SIG-M5 treated with dmso at 0.1 percent for 504 hours (cell line): ENCODE measurements at regions not wholly inside any gene's neighbourhood (a gene's known extent, or its start where the extent isn't known, plus 50 kb on each side); places are given as distances from the start of the nearest gene placed in this dataset.

Source experiments
- DNase-seq: peaks from one replicate; lab custom pipeline; 2025; ENCODE audit not compliant: unreplicated experiment; lab: John Stamatoyannopoulos, UW

- DNase-seq: no peak
Measured at GRCh38 chr7:26512737-26513136, 221.1 kb downstream of the SNX10 start.

- DNase-seq: no peak
Measured at GRCh38 chr7:26513948-26514347, 222.3 kb downstream of the SNX10 start.

GRCh38 chr7:26514633-26515032, 223.0 kb downstream of the SNX10 start:
- DNase-seq: no peak

- DNase-seq: no peak
Measured at GRCh38 chr7:26515314-26515842, 223.7 kb downstream of the SNX10 start.

GRCh38 chr7:26520483-26520882, 228.8 kb downstream of the SNX10 start:
- no peak for DNase-seq

GRCh38 chr7:26522633-26523032, 231.0 kb downstream of the SNX10 start:
- no peak for DNase-seq

GRCh38 chr7:26525398-26526264, 234.0 kb downstream of the SNX10 start:
- no peak for DNase-seq

GRCh38 chr7:26526265-26526587, 234.6 kb downstream of the SNX10 start:
- no peak for DNase-seq

GRCh38 chr7:26531926-26532325, 240.3 kb downstream of the SNX10 start:
- DNase-seq: no peak

GRCh38 chr7:26532471-26532870, 240.8 kb downstream of the SNX10 start:
- DNase-seq: no peak

GRCh38 chr7:26533217-26533616, 241.6 kb downstream of the SNX10 start:
- no peak for DNase-seq

- no peak for DNase-seq
Measured at GRCh38 chr7:26534649-26535482, 243.2 kb downstream of the SNX10 start.

- no peak for DNase-seq
Measured at GRCh38 chr7:26535483-26536007, 243.9 kb downstream of the SNX10 start.

GRCh38 chr7:26538216-26538615, 246.6 kb downstream of the SNX10 start:
- DNase-seq: no peak

GRCh38 chr7:26538689-26539088, 247.0 kb downstream of the SNX10 start:
- no peak for DNase-seq

GRCh38 chr7:26543340-26543739, 251.7 kb downstream of the SNX10 start:
- no peak for DNase-seq

GRCh38 chr7:26543951-26544350, 252.3 kb downstream of the SNX10 start:
- DNase-seq: no peak

- DNase-seq: no peak
Measured at GRCh38 chr7:26546508-26547053, 254.9 kb downstream of the SNX10 start.

- DNase-seq: no peak
Measured at GRCh38 chr7:26547156-26547555, 255.5 kb downstream of the SNX10 start.

- no peak for DNase-seq
Measured at GRCh38 chr7:26549281-26549944, 257.8 kb downstream of the SNX10 start.

- DNase-seq: no peak
Measured at GRCh38 chr7:26550492-26550891, 258.8 kb downstream of the SNX10 start.
